Endothelial cell of umbilical vein (primary cell): ENCODE measurements at regions not wholly inside any gene's neighbourhood (a gene's known extent, or its start where the extent isn't known, plus 50 kb on each side); places are given as distances from the start of the nearest gene placed in this dataset.

Experiments used
- BruUV-seq: library from RNA; stranded (reverse); fragments of 400-500 nt; replicated peaks from 2 replicates; lab custom pipeline; 2021; lab: Mats Ljungman, UMichigan
- CTCF ChIA-PET: fragments of 300-600, 350-600 bp; sonication (Branson Sonifier 250); formaldehyde crosslinking; loops from one replicate; lab custom pipeline; 2021; ENCODE audit warnings: antibody characterized with exemption, inconsistent platforms; lab: Charles Lee
- POLR2A ChIA-PET: fragments of 300-600, 350-600 bp; sonication (Branson Sonifier 250); formaldehyde crosslinking; loops from one replicate; lab custom pipeline; 2021; ENCODE audit warnings: antibody characterized with exemption, inconsistent platforms; lab: Charles Lee
- DNase-seq: peaks from one replicate; pipeline ENCODE4 v3.0.0-alpha.2; 2011; ENCODE audit warnings: low read depth, low spot score
- FAIRE-seq: peaks from 2 replicates; lab custom pipeline; 2011; peaks lifted over from hg19 to GRCh38; lab: Jason Lieb, UNC
- H2AFZ ChIP-seq: 2 replicates; pipeline ENCODE4 v1.6.0; 2012; ENCODE audit warnings: low read depth, low read length, control low read depth, inconsistent platforms
- H3K27ac ChIP-seq: 2 replicates; pipeline ENCODE4 v1.5.1; 2011; ENCODE audit warnings: low read depth, mild to moderate bottlenecking, control low read depth, low read length, moderate library complexity; ENCODE audit not compliant: insufficient read depth
- H3K27me3 ChIP-seq, 2 experiments: 2 replicates each; pipeline versions ENCODE4 v1.6.0 to v1.6.1; 2011; ENCODE audit warnings: low read length in 2 of 2, mixed read lengths in 1 of 2; ENCODE audit not compliant: control insufficient read depth in 2 of 2, insufficient read depth in 2 of 2
- H3K36me3 ChIP-seq, 2 experiments: 2 replicates in 1 of 2; 3 replicates in 1 of 2; pipeline ENCODE4 v1.5.1; 2011; ENCODE audit warnings: low read length in 2 of 2, mild to moderate bottlenecking in 1 of 2, moderate library complexity in 1 of 2; ENCODE audit not compliant: control insufficient read depth in 2 of 2, insufficient read depth in 2 of 2; ENCODE audit errors: extremely low read depth in 1 of 2
- H3K4me1 ChIP-seq: 3 replicates; pipeline ENCODE4 v1.5.1; 2011; ENCODE audit warnings: mild to moderate bottlenecking, low read length; ENCODE audit not compliant: control insufficient read depth, insufficient read depth; ENCODE audit errors: extremely low read depth
- H3K4me2 ChIP-seq: 2 replicates; pipeline ENCODE4 v1.6.1; 2011; ENCODE audit warnings: low read length, control low read depth, mixed read lengths; ENCODE audit not compliant: insufficient read depth
- H3K4me3 ChIP-seq, 3 experiments: fragments of 200-600 bp in 1 of 3; sonication (generic), shearing (Covaris generic) in 1 of 3; replicated peaks in 1 of 3; 2 replicates each; pipeline ENCODE4 v1.5.1; 2011 to 2016; ENCODE audit warnings: control low read depth in 3 of 3, low read length in 3 of 3, mild to moderate bottlenecking in 2 of 3, inconsistent platforms in 1 of 3, low read depth in 1 of 3, moderate library complexity in 1 of 3; ENCODE audit not compliant: insufficient read depth in 1 of 3
- H3K79me2 ChIP-seq: 2 replicates; pipeline ENCODE4 v1.6.0; 2012; ENCODE audit warnings: low read length, inconsistent platforms; ENCODE audit not compliant: control insufficient read depth, insufficient read depth
- H3K9ac ChIP-seq: replicated peaks from 2 replicates; pipeline ENCODE3; 2011; ENCODE audit warnings: low read length, control low read depth; ENCODE audit not compliant: insufficient read depth; ENCODE audit errors: extremely low read depth
- H3K9me1 ChIP-seq: replicated peaks from 3 replicates; pipeline ENCODE4 v1.6.0; 2011; ENCODE audit warnings: mild to moderate bottlenecking, low read length; ENCODE audit not compliant: control insufficient read depth, insufficient read depth; ENCODE audit errors: extremely low read depth
- H3K9me3 ChIP-seq: replicated peaks from 2 replicates; pipeline ENCODE4 v1.5.1; 2012; ENCODE audit warnings: low read length, inconsistent platforms; ENCODE audit not compliant: control insufficient read depth, insufficient read depth
- H4K20me1 ChIP-seq: replicated peaks from 2 replicates; pipeline ENCODE3; 2011; ENCODE audit warnings: mild to moderate bottlenecking, low read length; ENCODE audit not compliant: control insufficient read depth, insufficient read depth; ENCODE audit errors: extremely low read depth
- CTCF ChIP-seq, 2 donors: IDR thresholded peaks; 1 replicate in 1 of 2; 2 replicates in 1 of 2; pipeline ENCODE4 v1.5.1; 2011; ENCODE audit warnings: low read length in 2 of 2, mild to moderate bottlenecking in 2 of 2, moderate library complexity in 2 of 2, control low read depth in 1 of 2, inconsistent platforms in 1 of 2, low read depth in 1 of 2; ENCODE audit not compliant: insufficient read depth in 1 of 2; ENCODE audit errors: extremely low read depth in 1 of 2
- EZH2 ChIP-seq: IDR thresholded peaks from 2 replicates; pipeline ENCODE4 v1.6.1; 2012; ENCODE audit warnings: borderline replicate concordance, low read depth, mild to moderate bottlenecking, moderate library complexity, low read length, inconsistent platforms; ENCODE audit not compliant: severe bottlenecking
- FOS ChIP-seq: IDR thresholded peaks from 2 replicates; pipeline ENCODE4 v1.6.1; 2011; ENCODE audit warnings: mild to moderate bottlenecking, low read length, moderate library complexity, borderline replicate concordance; ENCODE audit not compliant: insufficient read depth
- GATA2 ChIP-seq: IDR thresholded peaks from 2 replicates; pipeline ENCODE4 v1.7.0; 2011; ENCODE audit warnings: low read depth, mild to moderate bottlenecking, moderate library complexity, mixed read lengths, low read length; ENCODE audit not compliant: insufficient read length, insufficient read depth
- JUN ChIP-seq: IDR thresholded peaks from 2 replicates; pipeline ENCODE4 v1.6.1; 2011; ENCODE audit warnings: borderline replicate concordance, low read depth; ENCODE audit not compliant: insufficient read length, insufficient read depth
- MAX ChIP-seq: IDR thresholded peaks from 2 replicates; pipeline ENCODE4 v1.6.1; 2011; ENCODE audit not compliant: insufficient read depth, insufficient read length
- MYC ChIP-seq: IDR thresholded peaks from one replicate; pipeline ENCODE4 v1.6.1; 2011; ENCODE audit warnings: mild to moderate bottlenecking, low read depth, low read length
- POLR2A ChIP-seq: IDR thresholded peaks from 2 replicates; pipeline ENCODE4 v1.6.1; 2012; ENCODE audit warnings: low read depth, mild to moderate bottlenecking, control low read depth, low read length
- POLR2AphosphoS5 ChIP-seq: IDR thresholded peaks from 2 replicates; pipeline ENCODE4 v1.6.1; 2012; ENCODE audit warnings: low read depth, mild to moderate bottlenecking, control low read depth, low read length, moderate library complexity; ENCODE audit not compliant: insufficient read depth
- dilution Hi-C: fragments of 300-500 bp; cut with MboI; formaldehyde crosslinking; loops from one replicate; pipeline ENCODE4 v1.15.0; 2019; ENCODE audit warnings: low sequenced_read_pairs; ENCODE audit not compliant: extremely low pct_ligation_motif_present
- intact Hi-C: fragments of 100-400 bp; cut with micrococcal nuclease; formaldehyde crosslinking; loops from one replicate; pipeline ENCODE4 v1.10.0; 2022

- Histone ChIP-seq H3K27me3 (no peaks in the 10 kb centered on the region), H4K20me1 (no peaks in the 10 kb centered on the region), H3K4me1 (peaks cover 17% of the 10 kb centered on the region), H3K79me2 (no peaks in the 10 kb centered on the region), H3K9ac (no peak overlapping the region), H3K4me3 (no peak overlapping the region), H3K27ac (no peak overlapping the region), H3K9me1 (no peaks in the 10 kb centered on the region), H3K4me2 (no peak overlapping the region), H3K36me3 (no peaks in the 10 kb centered on the region), H2AFZ (no peak overlapping the region), H3K9me3 (no peaks in the 10 kb centered on the region)
- BruUV-seq: no TSS peak
- intact Hi-C loops: no loop called here
- POLR2A ChIA-PET: no interaction called here
- no peak for DNase-seq
- TF ChIP-seq JUN (no peak), FOS (no peak), MYC (no peak), POLR2AphosphoS5 (no peak), POLR2A (no peak), MAX (no peak), EZH2 (no peak), GATA2 (no peak), CTCF (IDR thresholded peaks at IDR 0.05; ENCODE audit: extremely low read depth in 1 of 2, insufficient read depth in 1 of 2, low read depth in 1 of 2, low read length in 2 of 2) (no peak)
- CTCF ChIA-PET: interaction anchor here (0.6 to 1.2 kb wide), 2 partner anchors 9 kb away, joined by 3 read pairs; no protein-coding TSS in a partner anchor
- dilution Hi-C loops: no loop called here
- FAIRE-seq: no peak
Measured at GRCh38 chr3:30553641-30554316, 52.6 kb upstream of the TGFBR2 start.
